HG02970 (cell line): ENCODE measurements at regions not wholly inside any gene's neighbourhood (a gene's known extent, or its start where the extent isn't known, plus 50 kb on each side); places are given as distances from the start of the nearest gene placed in this dataset.

Experiments
- ATAC-seq: cut with Tn5 transposase; IDR thresholded peaks from one replicate; pipeline ENCODE4 v1.9.1; 2021; ENCODE audit warnings: mild to moderate bottlenecking, moderate library complexity, moderate number of reproducible peaks; ENCODE audit not compliant: unreplicated experiment, low FRiP score

- ATAC-seq, result no peak
These were observed 312.2 kb upstream of the TBC1D5 start for GRCh38 chr3:18054625-18055024.

DNA sequence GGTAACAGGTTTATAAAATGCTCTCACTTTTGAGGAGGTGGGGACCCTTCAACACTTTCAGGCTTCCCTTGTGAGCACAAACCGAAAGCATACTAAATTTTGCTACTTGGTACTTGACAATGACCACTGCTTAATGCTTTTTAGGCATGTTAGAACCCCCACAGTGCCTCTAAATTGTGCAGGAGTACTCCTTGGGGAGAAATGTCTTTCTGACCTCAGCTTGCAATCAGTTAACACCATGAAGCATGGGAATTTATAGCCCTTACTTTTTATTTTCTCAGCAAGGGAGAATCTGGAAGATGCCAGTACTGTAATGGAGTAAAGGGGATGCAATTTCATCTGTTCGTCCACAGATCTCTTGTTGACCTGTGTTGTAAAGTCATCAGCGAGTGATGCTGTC, 308.9 kb upstream of the TBC1D5 start:
- no peak for ATAC-seq

DNA sequence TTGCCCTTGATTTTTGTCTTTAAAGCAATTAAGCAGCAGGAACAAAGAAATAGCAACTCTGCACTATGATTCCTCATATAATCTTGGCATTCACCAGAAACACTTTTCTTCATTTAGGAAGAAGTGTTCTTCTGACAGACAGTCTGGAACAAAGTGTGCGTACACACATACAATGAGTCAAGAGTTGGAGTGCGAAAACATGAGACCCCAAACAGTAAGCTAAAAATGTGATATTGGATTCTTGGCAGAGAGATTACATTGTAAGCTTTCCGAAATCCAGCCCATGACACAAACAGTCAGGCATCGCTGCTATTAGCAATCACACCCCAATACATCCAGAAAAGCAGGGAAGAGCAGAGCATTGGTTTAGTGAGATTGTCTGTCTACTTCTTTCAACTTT, 306.7 kb upstream of the TBC1D5 start:
- no peak for ATAC-seq

- ATAC-seq, result no peak
These were observed 304.6 kb upstream of the TBC1D5 start for GRCh38 chr3:18047052-18047451.

GRCh38 chr3:18046131-18046915, 303.9 kb upstream of the TBC1D5 start:
- ATAC-seq, result no peak

- ATAC-seq, result no peak
These were observed 302.8 kb upstream of the TBC1D5 start for GRCh38 chr3:18044971-18045880.

DNA sequence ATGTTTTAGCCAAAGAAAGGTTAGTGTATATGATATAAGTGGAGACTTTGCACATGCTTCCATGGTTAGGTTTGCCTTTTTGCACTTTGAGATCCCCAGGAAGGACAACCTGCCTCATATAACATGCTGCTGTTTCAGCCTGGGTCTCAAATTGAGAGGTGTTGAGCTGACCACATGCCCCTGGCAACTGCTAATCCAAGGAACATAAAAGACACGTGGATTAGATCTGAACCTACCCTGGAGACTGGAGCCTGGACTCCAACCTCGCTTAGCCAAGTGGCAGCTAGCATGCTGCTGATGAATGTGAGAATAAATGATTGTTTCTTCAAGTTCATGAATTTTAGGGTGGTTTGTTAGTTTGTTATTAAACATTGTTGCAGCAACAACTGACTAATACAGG, 301.8 kb upstream of the TBC1D5 start:
- no peak for ATAC-seq

DNA sequence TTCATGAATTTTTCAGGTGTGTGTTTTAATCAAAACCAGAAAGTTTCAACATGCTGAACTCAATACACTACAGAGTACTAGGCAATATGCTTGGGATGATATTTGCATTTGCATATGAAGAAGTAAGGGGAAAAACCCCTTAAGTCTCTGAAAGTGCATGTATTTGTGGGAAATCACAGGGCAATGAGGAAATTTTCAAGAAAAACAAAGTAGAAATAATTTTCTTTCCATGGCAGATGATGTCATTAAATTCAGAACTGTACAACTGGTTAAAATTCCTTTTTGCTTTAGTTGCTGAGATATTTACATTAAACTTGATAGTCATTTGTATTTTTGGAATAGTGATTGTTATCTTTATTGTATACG, 294.0 kb upstream of the TBC1D5 start:
- no peak for ATAC-seq

DNA sequence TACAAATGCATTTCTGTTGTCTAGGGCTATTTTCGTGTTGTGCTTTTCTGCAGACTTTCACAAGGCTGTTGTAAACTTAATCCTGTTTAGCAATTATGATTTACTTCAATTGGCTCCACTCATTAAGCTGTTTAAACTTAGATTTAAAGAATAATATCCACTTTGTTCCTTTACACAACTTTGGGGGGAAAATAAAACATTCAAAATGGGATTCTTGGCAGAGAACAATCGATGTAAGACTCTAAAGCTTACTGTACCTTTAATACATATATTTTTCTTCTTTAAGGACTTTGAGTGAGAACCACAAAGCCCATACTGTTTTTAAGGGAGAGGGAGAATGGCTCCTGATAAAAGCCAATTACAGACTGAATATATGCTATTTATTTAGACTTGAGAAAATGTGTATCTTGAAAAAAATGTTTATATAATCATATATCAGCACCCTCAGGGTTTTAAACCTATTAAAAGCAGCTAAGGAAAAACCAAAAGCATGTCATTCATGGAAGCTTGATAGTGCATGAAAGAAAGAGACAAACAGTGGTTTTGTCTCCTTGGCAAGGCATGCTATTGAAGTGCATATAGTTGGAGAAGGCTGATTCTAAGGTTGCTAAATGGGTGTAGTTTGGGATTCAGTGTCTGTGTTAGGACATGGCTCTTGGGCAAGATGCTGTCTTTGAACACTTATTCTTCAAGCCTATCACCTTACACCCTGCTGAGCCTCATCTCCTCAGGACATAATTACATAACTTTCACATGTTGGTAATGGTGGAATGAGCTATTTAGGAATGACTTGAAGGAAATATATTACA, 293.4 kb upstream of the TBC1D5 start:
- ATAC-seq, result no peak

DNA sequence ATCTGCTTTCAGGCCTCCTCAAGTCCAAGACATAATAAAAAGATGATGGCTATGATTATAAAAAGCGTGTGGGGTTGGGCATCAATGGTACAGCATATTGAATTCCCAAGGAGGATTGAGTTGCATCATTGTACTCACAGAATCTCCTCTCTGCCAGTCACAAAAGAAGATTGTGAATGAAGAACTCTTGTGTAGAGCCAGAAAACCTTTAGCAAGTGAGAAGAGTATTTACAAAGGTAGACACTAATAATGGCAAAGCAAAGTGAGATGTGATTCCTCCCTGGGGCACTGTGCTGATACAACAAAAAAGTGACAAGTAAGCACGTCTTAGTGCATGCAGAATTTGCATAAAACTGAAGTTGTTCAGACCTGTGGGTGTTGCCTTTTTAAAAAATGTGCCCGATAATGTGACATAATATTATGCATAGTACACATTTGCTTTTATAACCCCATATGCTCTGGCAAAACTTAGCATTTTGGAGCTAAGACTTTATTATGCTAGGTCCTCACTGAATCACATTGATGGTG, 291.2 kb upstream of the TBC1D5 start:
- ATAC-seq, result no peak

GRCh38 chr3:18030371-18030870, 288.0 kb upstream of the TBC1D5 start:
- no peak for ATAC-seq

GRCh38 chr3:18027161-18027939, 284.9 kb upstream of the TBC1D5 start:
- ATAC-seq, result no peak

- ATAC-seq, result no peak
These were observed 282.3 kb upstream of the TBC1D5 start for GRCh38 chr3:18024715-18025114.

DNA sequence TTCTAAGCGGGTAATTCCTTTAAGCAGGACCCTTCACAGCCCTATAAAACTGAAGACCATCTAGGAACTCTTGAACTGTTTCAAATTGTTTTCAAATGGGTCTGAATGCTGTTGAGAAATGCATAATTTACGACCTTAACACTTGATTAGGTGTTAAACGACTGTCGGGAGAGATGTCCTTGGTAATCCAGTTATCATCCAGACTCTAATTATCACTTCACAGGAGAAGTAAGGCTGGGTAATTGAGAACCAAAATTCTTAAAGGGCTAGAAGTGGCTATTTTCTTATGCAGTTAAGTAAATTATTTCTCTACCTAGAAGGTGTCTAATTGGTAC, 276.7 kb upstream of the TBC1D5 start:
- ATAC-seq, result no peak

DNA sequence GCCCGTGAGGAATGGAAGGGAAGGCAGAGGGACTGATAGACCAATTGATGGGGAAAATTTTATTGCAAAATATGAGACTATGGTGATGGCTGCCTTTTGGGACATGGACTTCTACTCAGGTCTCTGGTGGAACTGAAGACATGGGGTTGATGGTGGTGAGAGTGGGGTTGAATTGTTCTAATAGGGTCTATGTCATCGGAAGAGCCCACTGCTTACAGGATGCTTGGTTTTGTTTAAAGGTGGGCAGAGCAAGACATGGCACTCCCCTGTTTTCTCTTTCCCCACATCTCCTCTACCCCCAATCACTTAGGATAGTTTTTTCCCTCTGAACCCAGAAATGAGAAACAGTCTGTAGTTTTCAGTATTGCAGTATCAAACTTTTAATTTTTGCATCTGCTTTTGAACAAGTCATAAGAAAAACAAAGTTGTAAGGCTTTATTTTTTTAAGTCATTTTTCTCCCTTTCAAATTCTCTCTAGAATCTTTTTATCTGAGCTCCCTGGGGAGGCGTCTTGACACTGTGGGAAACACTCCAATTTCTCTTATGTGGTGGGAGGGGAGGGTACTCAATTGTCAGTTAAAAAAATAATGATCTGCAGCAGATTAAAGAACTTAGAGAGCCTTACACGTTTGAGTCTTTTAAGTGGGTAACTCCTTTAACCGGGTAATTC, 276.2 kb upstream of the TBC1D5 start:
- ATAC-seq, result no peak

DNA sequence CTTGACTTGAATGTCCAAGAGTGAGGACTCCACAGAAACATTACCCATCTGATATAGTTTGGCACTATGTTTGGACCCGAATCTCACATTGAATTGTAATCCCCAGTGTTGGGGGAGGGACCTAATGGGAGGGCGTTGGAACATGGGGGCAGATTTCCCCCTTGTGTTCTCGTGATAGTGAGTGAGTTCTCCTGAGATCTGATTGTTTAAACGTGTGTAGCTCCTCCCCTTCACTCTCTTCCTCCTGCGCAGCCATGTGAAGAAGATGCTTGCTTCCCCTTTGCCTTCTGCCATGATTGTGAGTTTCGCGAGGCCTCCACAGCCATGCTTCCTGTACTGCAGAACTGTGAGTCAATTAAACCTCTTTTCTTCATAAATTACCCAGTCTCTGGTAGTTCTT, 273.9 kb upstream of the TBC1D5 start:
- ATAC-seq, result no peak

GRCh38 chr3:18012933-18013332, 270.5 kb upstream of the TBC1D5 start:
- ATAC-seq, result no peak

DNA sequence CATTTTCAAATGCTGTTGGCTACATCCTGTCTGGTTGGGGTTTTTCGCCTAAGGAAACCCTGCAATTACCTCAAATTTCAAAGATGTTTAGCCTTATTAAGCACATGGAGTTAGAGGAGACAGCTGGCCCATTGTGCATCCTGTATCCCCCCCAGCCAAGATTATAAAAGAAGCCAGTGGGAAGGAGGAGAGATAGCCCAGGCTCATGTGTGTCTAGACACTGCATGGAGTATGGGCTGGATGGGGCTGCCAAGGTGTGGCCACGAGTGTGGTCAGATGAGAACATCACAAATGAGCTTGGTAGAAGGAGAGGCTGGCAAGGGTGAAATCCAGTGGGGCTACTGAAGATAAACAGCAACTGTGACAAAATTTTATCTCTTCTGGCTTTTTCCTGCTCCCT, 270.0 kb upstream of the TBC1D5 start:
- no peak for ATAC-seq

- ATAC-seq, result no peak
These were observed 269.0 kb upstream of the TBC1D5 start for GRCh38 chr3:18011387-18011786.
